ENCODE measurements at regions not wholly inside any gene's neighbourhood (a gene's known extent, or its start where the extent isn't known, plus 50 kb on each side); places are given as distances from the start of the nearest gene placed in this dataset.

- intact Hi-C loops (cut with DNase I; ENCODE audit: low total_unique reads) = no loop called here
- TF ChIP-seq, protein P1, sequence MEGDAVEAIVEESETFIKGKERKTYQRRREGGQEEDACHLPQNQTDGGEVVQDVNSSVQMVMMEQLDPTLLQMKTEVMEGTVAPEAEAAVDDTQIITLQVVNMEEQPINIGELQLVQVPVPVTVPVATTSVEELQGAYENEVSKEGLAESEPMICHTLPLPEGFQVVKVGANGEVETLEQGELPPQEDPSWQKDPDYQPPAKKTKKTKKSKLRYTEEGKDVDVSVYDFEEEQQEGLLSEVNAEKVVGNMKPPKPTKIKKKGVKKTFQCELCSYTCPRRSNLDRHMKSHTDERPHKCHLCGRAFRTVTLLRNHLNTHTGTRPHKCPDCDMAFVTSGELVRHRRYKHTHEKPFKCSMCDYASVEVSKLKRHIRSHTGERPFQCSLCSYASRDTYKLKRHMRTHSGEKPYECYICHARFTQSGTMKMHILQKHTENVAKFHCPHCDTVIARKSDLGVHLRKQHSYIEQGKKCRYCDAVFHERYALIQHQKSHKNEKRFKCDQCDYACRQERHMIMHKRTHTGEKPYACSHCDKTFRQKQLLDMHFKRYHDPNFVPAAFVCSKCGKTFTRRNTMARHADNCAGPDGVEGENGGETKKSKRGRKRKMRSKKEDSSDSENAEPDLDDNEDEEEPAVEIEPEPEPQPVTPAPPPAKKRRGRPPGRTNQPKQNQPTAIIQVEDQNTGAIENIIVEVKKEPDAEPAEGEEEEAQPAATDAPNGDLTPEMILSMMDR (IDR thresholded peaks at IDR 0.05 in 4 of 5, conservative IDR thresholded peaks at IDR 0.05 in 1 of 5) = no peak
- no peak for TF ChIP-seq POLR2A (IDR thresholded peaks at IDR 0.05)
- H3K27ac ChIP-seq = no peak overlapping the region
- H3K4me1 ChIP-seq = no peaks in the 10 kb centered on the region
- DNase-seq (no peak), ATAC-seq (no peak)
- no peaks in the 10 kb centered on the region for H3K36me3 ChIP-seq
- no peak overlapping the region for H3K4me3 ChIP-seq
- no peaks in the 10 kb centered on the region for H3K27me3 ChIP-seq
- in situ Hi-C loops (cut with MboI; ENCODE audit: low sequenced_read_pairs in 4 of 4) = no loop called here
- H3K9me3 ChIP-seq = no peaks in the 10 kb centered on the region
Measured at GRCh38 chr2:51291762-51292551, 260.0 kb upstream of the NRXN1 start.

- Histone ChIP-seq H3K9me3 (no peaks in the 10 kb centered on the region), H3K4me3 (no peak overlapping the region), H3K27ac (no peak overlapping the region), H3K36me3 (no peaks in the 10 kb centered on the region), H3K27me3 (no peaks in the 10 kb centered on the region), H3K4me1 (no peaks in the 10 kb centered on the region)
- in situ Hi-C loops (cut with MboI; ENCODE audit: low sequenced_read_pairs in 4 of 4) (no loop called here), intact Hi-C loops (cut with DNase I; ENCODE audit: low total_unique reads) (no loop called here)
- TF ChIP-seq, protein P1 (IDR thresholded peaks at IDR 0.05 in 4 of 5, conservative IDR thresholded peaks at IDR 0.05 in 1 of 5) = no peak
- no peak for TF ChIP-seq POLR2A (IDR thresholded peaks at IDR 0.05)
- no peak for ATAC-seq
- DNase-seq = no peak
Measured at GRCh38 chr2:51290725-51291124, 258.8 kb upstream of the NRXN1 start.

DNA sequence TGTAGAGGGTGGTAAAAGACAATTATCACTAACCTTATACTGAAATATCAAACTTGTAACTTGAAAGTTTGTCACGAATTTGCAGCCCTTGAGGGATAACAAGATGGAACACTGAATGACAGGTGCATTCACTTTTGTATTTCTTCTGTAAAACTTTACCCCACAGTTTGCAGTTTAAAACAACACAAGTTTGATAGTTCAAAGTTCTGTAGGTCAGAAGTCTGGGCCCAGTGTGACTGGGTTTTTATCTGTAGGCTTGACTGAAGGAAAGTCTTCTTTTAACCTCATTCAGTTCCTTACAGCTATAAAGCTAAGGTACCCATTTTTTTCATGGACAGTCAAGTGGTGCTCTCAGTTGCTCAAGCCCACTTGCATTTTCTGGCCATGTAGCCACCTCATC, 257.1 kb upstream of the NRXN1 start:
- no peak for TF ChIP-seq POLR2A (IDR thresholded peaks at IDR 0.05)
- TF ChIP-seq, protein P1 (IDR thresholded peaks at IDR 0.05 in 4 of 5, conservative IDR thresholded peaks at IDR 0.05 in 1 of 5) = no peak
- H3K27ac ChIP-seq = no peak overlapping the region
- ATAC-seq (no peak), DNase-seq (no peak)
- H3K36me3 ChIP-seq = no peaks in the 10 kb centered on the region
- H3K4me1 ChIP-seq = no peaks in the 10 kb centered on the region
- no peaks in the 10 kb centered on the region for H3K9me3 ChIP-seq
- intact Hi-C loops (cut with DNase I; ENCODE audit: low total_unique reads) (no loop called here), in situ Hi-C loops (cut with MboI; ENCODE audit: low sequenced_read_pairs in 4 of 4) (no loop called here)
- no peaks in the 10 kb centered on the region for H3K27me3 ChIP-seq
- H3K4me3 ChIP-seq = no peak overlapping the region

GRCh38 chr2:51268191-51268590, 236.3 kb upstream of the NRXN1 start:
- intact Hi-C loops (cut with DNase I; ENCODE audit: low total_unique reads) (no loop called here), in situ Hi-C loops (cut with MboI; ENCODE audit: low sequenced_read_pairs in 4 of 4) (no loop called here)
- TF ChIP-seq, protein P1 (IDR thresholded peaks at IDR 0.05 in 4 of 5, conservative IDR thresholded peaks at IDR 0.05 in 1 of 5) = no peak
- TF ChIP-seq POLR2A (IDR thresholded peaks at IDR 0.05) = no peak
- ATAC-seq = no peak
- no peak overlapping the region for H3K4me3 ChIP-seq
- no peaks in the 10 kb centered on the region for H3K36me3 ChIP-seq
- no peaks in the 10 kb centered on the region for H3K27me3 ChIP-seq
- DNase-seq = no peak
- no peak overlapping the region for H3K27ac ChIP-seq
- no peaks in the 10 kb centered on the region for H3K9me3 ChIP-seq
- H3K4me1 ChIP-seq = no peaks in the 10 kb centered on the region

DNA sequence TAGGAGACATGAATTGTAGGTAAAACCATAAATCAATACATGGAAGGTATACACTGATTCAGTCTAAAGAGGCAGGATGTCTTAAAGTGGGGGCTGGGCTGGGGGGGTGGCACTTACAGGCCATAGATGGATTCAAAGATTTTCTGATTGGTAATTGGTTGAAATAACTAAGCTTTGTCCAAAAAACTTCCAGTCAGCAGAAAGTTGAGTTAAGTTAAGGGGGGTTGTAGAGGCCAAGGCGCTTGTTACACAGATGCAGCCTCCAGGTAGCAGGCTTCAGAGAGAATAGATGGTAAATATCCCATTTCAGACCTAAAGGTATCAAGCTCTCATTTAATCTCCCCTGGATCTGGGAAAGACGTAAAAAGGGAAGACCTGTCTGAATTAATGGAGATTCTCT, 233.6 kb upstream of the NRXN1 start:
- ATAC-seq (no peak), DNase-seq (no peak)
- Histone ChIP-seq H3K9me3 (no peaks in the 10 kb centered on the region), H3K27ac (no peak overlapping the region), H3K27me3 (no peaks in the 10 kb centered on the region), H3K4me1 (no peaks in the 10 kb centered on the region), H3K4me3 (no peak overlapping the region), H3K36me3 (no peaks in the 10 kb centered on the region)
- intact Hi-C loops (cut with DNase I; ENCODE audit: low total_unique reads) = no loop called here
- in situ Hi-C loops (cut with MboI; ENCODE audit: low sequenced_read_pairs in 4 of 4) = no loop called here
- TF ChIP-seq, protein P1 (IDR thresholded peaks at IDR 0.05 in 4 of 5, conservative IDR thresholded peaks at IDR 0.05 in 1 of 5) = no peak
- no peak for TF ChIP-seq POLR2A (IDR thresholded peaks at IDR 0.05)

All from gastrocnemius medialis (tissue), 4 donors.